ENCODE measurements at regions not wholly inside any gene's neighbourhood (a gene's known extent, or its start where the extent isn't known, plus 50 kb on each side); places are given as distances from the start of the nearest gene placed in this dataset.
A peak's percentile ranks its signal among the peaks of the same experiment; 100 is the strongest.

DNA sequence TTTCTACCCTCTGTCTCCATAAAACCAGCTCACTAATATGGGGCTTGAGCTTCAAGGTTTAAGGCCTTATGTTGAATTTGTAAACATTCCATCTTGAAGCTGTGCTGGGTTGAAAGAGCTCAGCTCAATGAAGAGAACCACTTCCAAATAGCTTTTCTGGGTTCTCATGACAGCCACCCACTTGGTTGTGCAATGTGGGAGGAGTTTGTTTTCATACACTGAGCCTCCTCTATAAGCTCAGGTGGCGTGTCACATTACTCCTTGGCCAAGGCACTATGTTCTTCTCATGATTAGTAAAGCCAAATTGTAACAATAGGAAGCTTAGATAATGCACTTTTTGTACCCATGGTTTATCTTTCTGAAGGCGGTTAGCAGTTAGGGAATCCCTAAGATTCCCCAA lies 265.6 kb downstream of the PTEN start:
- no peak for DNase-seq (ENCODE audit: low read depth in 2 of 2)

DNA sequence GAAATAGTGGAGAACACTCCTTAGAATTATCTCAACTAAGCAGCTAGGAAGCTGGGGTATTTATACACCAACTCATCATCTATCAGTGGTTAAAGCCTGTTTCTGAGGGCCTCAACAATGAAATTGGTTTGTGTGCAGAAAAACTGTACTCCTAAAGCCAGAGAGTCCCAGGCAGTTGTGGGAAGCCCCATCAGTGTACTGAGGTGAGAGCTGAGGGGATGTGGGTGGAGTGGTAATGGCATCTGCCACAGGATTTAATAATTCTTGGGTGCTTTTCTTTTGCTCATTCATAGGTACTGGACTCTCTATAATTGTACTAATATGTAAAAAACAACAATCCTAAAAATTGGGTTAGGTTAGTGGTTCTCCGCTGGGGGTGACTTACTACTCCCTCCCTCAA lies 267.5 kb downstream of the PTEN start:
- no peak for DNase-seq (ENCODE audit: low read depth in 2 of 2)

GRCh38 chr10:88131511-88132139 lies 268.2 kb downstream of the PTEN start:
- DNase-seq (ENCODE audit: low read depth in 2 of 2): no peak

DNA sequence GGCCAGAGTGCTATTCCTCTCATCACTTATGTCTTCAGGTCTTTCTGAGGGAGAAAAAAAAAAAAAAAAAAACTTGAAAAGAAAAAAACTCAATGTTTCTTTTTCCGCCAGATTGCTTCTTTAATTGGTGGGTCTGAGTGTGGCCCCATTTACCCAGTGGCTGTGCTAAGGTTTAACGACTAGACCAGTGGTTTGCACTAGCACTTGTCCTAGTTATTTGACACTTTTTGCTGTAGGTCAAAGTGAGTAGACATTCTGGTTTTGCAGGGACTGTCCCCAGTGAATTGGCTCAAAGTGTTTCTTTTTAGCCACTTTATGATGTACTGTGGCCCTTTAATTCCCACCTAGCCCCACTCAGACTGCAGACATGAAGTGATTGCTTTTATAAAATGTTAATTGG lies 273.3 kb downstream of the PTEN start:
- no peak for DNase-seq (ENCODE audit: low read depth in 2 of 2)

GRCh38 chr10:88138319-88138848 lies 275.0 kb downstream of the PTEN start:
- DNase-seq (ENCODE audit: low read depth in 2 of 2): no peak

GRCh38 chr10:88147000-88147798 lies 283.8 kb downstream of the PTEN start:
- no peak for DNase-seq (ENCODE audit: low read depth in 2 of 2)

GRCh38 chr10:88149906-88150305 lies 286.5 kb downstream of the PTEN start:
- no peak for DNase-seq (ENCODE audit: low read depth in 2 of 2)

GRCh38 chr10:88150339-88150738 lies 286.9 kb downstream of the PTEN start:
- DNase-seq (ENCODE audit: low read depth in 2 of 2): no peak

- peak; percentile 87 for DNase-seq (ENCODE audit: low read depth in 2 of 2)
Observed at GRCh38 chr10:88152728-88153133, 289.3 kb downstream of the PTEN start.

DNA sequence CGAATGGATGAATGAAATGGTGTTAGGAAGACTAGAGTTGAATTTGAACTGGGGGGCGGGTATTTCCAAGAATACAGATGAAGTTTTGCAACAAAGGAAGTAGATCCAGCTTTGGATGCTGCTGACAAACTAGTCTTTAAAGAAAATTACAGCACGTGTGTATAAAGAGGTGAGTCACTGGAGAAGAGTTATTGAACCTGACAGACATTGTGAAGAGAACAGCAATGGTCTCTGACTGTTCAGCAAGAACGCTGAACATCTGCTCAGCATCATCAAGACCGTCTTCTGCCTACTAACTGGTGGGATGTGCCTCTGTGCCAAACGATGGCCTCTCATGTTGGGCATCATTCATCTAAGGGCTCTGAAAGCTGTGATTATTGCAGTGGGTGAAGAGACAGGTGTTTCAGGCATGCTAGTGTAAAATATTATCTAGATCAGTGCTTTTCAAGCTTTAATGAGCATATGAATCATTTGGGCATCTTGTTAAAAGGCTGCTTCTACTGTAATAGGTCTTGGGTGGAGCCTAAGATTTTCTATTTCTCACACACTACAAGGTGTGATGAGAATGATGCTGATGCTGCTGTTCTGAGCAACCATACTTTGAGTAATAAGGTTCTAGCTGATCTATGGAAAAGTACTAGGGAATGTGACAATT lies 291.3 kb downstream of the PTEN start:
- DNase-seq (ENCODE audit: low read depth in 2 of 2): peak in 1 of 2 experiments; percentile 35

DNA sequence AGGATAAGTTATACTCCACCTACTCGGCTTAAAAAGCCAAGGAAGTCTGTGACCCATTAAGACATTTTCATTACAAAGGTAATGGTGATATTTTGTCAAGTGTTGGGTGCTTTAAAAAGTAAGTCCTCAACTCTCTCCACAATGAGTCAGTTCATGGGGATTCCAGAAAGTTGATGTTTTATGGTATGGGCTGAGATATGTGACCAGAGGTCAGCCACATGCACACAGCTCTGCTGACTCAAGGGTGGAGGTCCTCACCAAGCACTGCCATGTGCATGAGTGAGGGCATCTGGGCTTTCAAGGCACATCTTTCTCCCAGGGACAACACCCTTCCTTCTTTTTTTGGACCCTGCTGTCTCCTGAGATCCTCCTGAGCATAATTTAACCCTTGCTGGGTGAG lies 292.9 kb downstream of the PTEN start:
- DNase-seq (ENCODE audit: low read depth in 2 of 2): no peak

- DNase-seq (ENCODE audit: low read depth in 2 of 2): peak; percentile 75 to 81
Observed at GRCh38 chr10:88157981-88158465, 294.6 kb downstream of the PTEN start.

- DNase-seq (ENCODE audit: low read depth in 2 of 2): no peak
Observed at GRCh38 chr10:88158526-88159122, 295.2 kb downstream of the PTEN start.

DNA sequence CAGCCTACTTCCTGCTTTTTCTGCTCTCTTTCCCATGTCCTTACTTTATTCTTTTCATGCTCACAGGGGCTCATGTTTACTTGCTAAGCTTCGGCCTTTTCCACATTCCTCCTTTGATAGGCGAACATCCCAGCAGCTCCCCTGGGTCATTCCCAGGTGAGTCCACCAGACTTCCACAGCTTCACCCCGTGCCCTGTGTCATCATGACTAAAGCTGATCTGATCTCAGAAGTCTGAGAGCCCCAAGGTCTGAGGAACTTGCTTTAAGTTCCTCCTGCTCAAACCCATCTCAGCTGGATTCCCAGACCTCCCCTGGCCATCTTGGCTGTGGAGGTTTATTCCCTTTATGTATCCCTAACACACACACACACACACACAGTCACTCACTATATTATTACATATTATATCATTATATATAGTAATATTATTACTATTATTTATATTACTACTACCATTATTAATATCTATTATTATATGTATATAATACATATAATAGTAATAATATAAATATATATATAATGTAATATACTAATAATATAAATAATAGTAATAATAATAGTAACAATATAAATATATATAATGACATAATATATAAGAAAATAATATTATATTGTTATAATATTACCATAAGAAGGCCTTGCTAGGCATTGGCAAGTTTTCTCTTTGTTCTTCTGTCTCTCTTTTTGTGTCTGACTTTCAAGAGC lies 295.9 kb downstream of the PTEN start:
- no peak for DNase-seq (ENCODE audit: low read depth in 2 of 2)

- no peak for DNase-seq (ENCODE audit: low read depth in 2 of 2)
Observed at GRCh38 chr10:88161070-88161469, 297.6 kb downstream of the PTEN start.

DNA sequence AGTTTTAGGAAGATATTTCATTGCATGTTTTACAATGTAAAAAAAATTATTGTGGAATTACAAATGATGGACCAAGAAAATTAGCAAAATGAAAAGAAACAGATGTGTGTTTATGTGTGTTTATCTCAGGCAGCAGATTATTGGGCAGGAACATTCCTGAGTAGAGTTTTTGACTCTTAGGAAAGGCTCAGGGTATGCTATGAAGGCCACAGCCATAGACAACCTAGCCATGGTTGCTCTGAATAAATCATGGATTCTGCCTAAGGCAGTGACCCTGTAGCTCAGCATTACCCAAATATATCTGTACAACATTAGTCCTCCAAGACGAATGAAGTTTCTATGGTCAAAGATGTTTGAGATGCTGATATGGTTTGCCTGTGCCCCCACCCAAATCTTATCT lies 298.3 kb downstream of the PTEN start:
- DNase-seq (ENCODE audit: low read depth in 2 of 2): no peak

- DNase-seq (ENCODE audit: low read depth in 2 of 2): no peak
Observed at GRCh38 chr10:88162852-88163251, 299.4 kb downstream of the PTEN start.

DNA sequence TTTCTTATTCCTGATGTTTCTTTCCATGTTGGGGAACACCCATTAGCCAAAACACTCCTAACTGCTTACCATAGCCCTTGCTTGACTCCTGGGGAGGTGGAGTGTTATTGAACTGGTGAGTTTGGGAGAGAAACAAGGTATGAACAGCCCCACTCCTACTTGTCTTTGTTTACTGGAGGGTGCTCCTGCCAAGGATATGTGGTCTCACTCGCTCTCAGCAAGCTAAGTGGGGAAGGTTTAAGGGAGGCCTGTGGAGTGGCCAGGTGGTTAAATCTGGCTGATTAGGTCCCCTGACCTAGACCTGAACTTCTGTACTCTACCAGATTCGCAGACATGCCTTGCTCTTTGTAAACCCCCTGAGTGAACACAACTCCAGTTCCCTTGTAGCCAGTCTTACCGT lies 300.1 kb downstream of the PTEN start:
- DNase-seq (ENCODE audit: low read depth in 2 of 2): no peak

DNA sequence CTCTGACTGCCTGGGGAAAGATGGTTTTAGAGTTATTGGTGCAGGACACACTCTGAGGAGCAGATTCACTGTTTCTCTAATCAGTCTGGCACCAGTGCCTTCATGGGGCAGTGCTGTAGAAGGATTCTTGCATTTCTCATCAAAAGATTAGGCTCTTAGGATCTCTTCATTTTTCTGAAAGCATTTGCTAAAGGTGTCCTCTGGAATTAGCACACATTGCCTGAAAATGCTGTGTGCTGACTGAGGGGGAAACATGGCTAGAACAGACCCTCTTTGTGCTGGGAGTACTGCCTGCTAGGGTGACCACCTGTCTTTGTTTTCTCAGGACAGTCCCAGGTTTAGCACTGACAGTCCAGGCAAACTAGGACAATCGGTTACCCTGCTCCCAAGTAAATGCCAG lies 301.0 kb downstream of the PTEN start:
- no peak for DNase-seq (ENCODE audit: low read depth in 2 of 2)

DNA sequence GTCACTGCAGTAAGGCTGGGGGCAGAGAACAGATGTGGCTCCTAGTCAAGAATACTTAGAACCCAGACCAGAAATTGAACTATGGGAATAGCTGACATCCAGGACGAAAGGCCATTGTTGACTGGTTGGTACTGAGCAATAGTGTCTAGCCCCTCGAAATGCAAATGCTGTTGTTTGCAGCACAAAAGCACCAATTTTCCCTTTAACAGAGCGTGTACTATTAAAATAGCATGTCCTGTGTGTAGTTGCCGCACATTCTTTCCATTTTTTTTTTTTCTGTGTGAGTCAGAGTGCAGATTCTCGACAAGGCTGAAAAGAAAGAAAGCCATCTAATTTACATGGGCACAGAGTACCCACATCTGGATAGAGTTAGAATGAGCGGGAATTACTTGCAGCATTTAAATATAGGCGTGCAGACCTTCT lies 302.4 kb downstream of the PTEN start:
- DNase-seq (ENCODE audit: low read depth in 2 of 2): peak; percentile 77 to 81
